ENCODE measurements at regions not wholly inside any gene's neighbourhood (a gene's known extent, or its start where the extent isn't known, plus 50 kb on each side); places are given as distances from the start of the nearest gene placed in this dataset.
"Not testable (repeated sequence)": the region's sequence is repeated elsewhere in the genome, so short reads cannot be mapped to it uniquely, and the experiment has no call there.

- no peaks in the 10 kb centered on the region for H3K4me1 Mint-ChIP-seq (ENCODE audit: low read depth)
- no peak overlapping the region for H3K27ac Mint-ChIP-seq
- ChIA-PET POLR2A (no interaction called here), CTCF (no interaction called here)
- H3K27me3 Mint-ChIP-seq = no peaks in the 10 kb centered on the region
- intact Hi-C loops (cut with micrococcal nuclease) = no loop called here
- no peak for DNase-seq
- peaks cover 2% of the 10 kb centered on the region for H3K9me3 Mint-ChIP-seq
- H3K4me3 Mint-ChIP-seq = no peak overlapping the region
- H3K36me3 Mint-ChIP-seq = no peaks in the 10 kb centered on the region
Observed at GRCh38 chr20:12723811-12724210, 285.0 kb upstream of the SPTLC3 start.

DNA sequence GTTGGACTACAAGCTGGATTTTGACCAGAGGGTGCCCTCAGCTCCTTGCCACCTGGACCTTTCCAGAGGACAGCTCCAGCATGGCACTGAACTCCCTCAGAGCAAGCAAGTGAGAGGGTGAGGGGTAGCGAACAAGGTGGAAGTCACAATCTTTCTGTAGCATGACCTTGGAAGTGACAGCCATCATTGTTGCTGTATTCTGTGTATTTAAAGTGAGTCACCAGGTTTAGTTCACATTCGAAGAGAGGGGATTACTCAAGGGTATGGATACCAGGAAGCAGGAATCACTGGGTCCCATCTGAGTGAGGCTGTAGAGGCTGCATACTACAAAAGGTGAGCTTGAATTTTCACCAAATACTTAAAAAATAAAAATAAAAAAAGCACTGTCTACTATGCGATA lies 280.0 kb upstream of the SPTLC3 start:
- H3K36me3 Mint-ChIP-seq = no peaks in the 10 kb centered on the region
- CTCF ChIA-PET = no interaction called here

DNA sequence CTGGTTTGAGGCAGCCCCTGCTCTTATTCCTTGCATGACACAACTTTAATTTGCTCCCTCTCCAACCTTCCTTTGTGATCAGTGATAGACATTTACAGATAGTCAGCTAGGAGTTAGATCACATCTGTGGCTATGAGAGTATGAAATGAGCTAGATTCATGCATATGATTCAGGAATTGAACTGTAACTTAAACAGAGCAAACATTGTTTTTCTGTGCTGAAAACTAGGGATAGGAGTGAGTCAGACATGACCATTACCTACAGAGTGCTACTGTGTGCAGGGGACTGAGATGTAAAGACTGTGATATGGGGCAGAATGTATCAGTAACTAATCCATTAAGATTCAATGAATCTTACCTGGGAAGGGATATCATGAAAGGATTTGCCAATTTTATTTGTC lies 279.4 kb upstream of the SPTLC3 start:
- no peak for DNase-seq
- ChIA-PET POLR2A (no interaction called here), CTCF (no interaction called here)
- Mint-ChIP-seq H3K4me3 (no peak overlapping the region), H3K36me3 (no peaks in the 10 kb centered on the region), H3K27ac (no peak overlapping the region), H3K9me3 (peaks cover 4% of the 10 kb centered on the region), H3K27me3 (no peaks in the 10 kb centered on the region), H3K4me1 (ENCODE audit: low read depth) (no peaks in the 10 kb centered on the region)
- intact Hi-C loops (cut with micrococcal nuclease) = no loop called here

More for the DNA sequence above, 280.0 kb upstream of the SPTLC3 start:
- Mint-ChIP-seq H3K9me3 (peaks cover 4% of the 10 kb centered on the region), H3K27me3 (no peaks in the 10 kb centered on the region), H3K27ac (no peak overlapping the region), H3K4me3 (no peak overlapping the region), H3K4me1 (ENCODE audit: low read depth) (no peaks in the 10 kb centered on the region)
- intact Hi-C loops (cut with micrococcal nuclease) = no loop called here
- POLR2A ChIA-PET = no interaction called here
- no peak for DNase-seq

DNA sequence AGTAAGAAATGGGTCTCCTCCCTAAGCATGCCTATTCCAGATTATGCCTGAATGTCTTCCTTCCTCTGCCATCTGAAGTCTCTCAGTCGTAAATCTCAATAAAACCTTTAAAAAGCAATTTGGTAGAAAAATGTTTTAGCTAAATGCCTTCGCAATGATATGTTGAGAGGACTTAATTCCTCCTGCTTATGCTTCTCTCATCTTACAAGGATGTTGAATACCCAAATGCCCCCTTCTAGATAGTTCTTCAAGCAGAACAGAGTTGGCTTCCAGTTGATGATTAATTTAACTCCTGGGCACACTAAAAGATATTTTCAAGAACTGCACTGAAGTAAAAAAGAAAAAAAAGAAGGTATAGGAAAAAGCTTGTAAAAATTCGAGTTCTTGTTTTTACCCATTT lies 275.0 kb upstream of the SPTLC3 start:
- Mint-ChIP-seq H3K9me3 (peaks cover 14% of the 10 kb centered on the region), H3K4me1 (ENCODE audit: low read depth) (no peaks in the 10 kb centered on the region), H3K36me3 (no peaks in the 10 kb centered on the region), H3K27ac (no peak overlapping the region), H3K4me3 (no peak overlapping the region), H3K27me3 (no peaks in the 10 kb centered on the region)
- ChIA-PET POLR2A (no interaction called here), CTCF (no interaction called here)
- intact Hi-C loops (cut with micrococcal nuclease) = no loop called here
- DNase-seq = no peak

DNA sequence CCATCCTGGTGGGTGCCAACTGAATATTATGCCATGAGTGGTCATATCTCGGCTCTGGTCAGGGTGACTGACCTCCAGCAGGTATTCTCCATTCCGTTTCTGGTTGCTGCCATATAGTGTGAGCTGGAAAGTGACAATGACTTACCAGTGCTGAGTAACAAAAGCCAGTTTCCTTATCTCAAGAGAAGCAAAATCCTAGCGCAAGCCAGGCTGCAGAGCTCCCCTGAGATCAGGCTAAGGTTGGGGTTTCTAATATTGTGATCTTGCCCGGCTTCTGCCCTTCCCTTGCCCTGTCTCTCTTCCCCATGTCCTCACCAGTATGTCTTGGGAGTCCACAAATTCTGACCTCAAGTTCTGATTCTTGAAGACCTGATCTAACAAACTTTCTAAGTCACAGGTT lies 271.3 kb upstream of the SPTLC3 start:
- CTCF ChIA-PET = no interaction called here
- Mint-ChIP-seq H3K4me3 (no peak overlapping the region), H3K27ac (no peak overlapping the region), H3K27me3 (no peaks in the 10 kb centered on the region), H3K4me1 (ENCODE audit: low read depth) (no peaks in the 10 kb centered on the region), H3K36me3 (no peaks in the 10 kb centered on the region), H3K9me3 (peaks cover 14% of the 10 kb centered on the region)
- no peak for DNase-seq
- POLR2A ChIA-PET = no interaction called here
- intact Hi-C loops (cut with micrococcal nuclease) = no loop called here

- ChIA-PET CTCF (no interaction called here), POLR2A (no interaction called here)
- Mint-ChIP-seq H3K4me3 (no peak overlapping the region), H3K36me3 (no peaks in the 10 kb centered on the region), H3K27ac (no peak overlapping the region), H3K27me3 (no peaks in the 10 kb centered on the region), H3K4me1 (ENCODE audit: low read depth) (no peaks in the 10 kb centered on the region), H3K9me3 (peaks cover 12% of the 10 kb centered on the region)
- DNase-seq = no peak
- intact Hi-C loops (cut with micrococcal nuclease) = no loop called here
Observed at GRCh38 chr20:12737900-12738299, 270.9 kb upstream of the SPTLC3 start.

- Mint-ChIP-seq H3K27me3 (no peaks in the 10 kb centered on the region), H3K4me1 (ENCODE audit: low read depth) (no peaks in the 10 kb centered on the region), H3K27ac (no peak overlapping the region), H3K4me3 (no peak overlapping the region), H3K9me3 (peaks cover 5% of the 10 kb centered on the region), H3K36me3 (no peaks in the 10 kb centered on the region)
- POLR2A ChIA-PET = no interaction called here
- intact Hi-C loops (cut with micrococcal nuclease) = no loop called here
- CTCF ChIA-PET = no interaction called here
- no peak for DNase-seq
Observed at GRCh38 chr20:12740647-12741046, 268.1 kb upstream of the SPTLC3 start.

DNA sequence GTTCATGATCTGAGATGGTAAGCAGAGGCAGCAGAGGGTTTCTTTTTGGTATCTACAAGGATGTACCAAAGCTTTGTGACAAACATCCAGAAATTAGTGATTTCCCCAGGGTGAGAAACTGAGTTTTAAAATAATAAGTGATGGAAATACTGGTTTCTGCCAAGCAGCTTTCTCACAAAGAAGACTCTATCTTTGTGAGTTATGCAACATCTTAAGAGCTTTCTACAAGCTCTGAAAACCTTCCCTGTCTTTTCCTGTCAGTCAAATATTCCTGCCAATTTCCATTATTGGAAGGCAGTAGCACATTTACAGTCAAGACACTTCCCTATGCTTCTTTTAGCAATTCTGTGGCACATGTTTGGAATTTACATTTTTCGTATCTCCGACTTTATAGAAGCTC lies 264.7 kb upstream of the SPTLC3 start:
- no peak for DNase-seq
- intact Hi-C loops (cut with micrococcal nuclease) = no loop called here
- CTCF ChIA-PET = no interaction called here
- H3K4me3 Mint-ChIP-seq = no peak overlapping the region
- no peaks in the 10 kb centered on the region for H3K4me1 Mint-ChIP-seq (ENCODE audit: low read depth)
- POLR2A ChIA-PET = interaction anchor here (0.6 kb wide), 1 partner anchor 532 kb away, joined by 4 read pairs; no protein-coding TSS in a partner anchor
- H3K27me3 Mint-ChIP-seq = no peaks in the 10 kb centered on the region
- peaks cover 6% of the 10 kb centered on the region for H3K9me3 Mint-ChIP-seq
- H3K27ac Mint-ChIP-seq = no peak overlapping the region
- H3K36me3 Mint-ChIP-seq = no peaks in the 10 kb centered on the region

DNA sequence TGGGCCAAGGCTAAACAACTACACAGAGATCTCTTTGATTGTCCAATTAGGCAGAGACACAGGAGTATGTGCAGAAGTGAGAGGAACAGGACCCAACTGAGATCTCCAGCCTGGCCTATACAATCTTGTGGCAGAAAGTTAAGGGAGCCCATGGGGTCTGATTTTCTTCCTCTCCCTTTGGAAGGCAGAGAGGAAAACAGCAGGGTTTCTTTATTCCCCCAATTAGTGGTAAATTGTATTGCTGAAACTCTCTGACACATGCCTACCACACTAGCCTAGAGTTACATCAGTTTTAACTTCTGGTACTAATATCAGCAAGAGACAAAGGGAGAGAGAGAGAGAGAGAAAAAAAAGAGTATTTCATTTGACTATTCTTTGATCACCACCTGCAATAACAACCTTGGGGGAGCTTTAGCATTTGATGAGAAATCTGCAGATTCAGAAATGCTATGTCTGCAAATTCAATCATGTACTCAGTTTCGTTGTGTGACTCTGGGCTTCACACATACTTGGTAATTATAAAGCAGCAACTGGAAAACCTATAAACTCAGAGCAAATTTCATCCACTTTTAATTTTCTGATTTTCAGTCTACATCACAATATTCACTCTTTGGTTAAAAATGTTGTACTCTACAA lies 260.3 kb upstream of the SPTLC3 start:
- Mint-ChIP-seq H3K27ac (no peak overlapping the region), H3K27me3 (no peaks in the 10 kb centered on the region), H3K4me1 (ENCODE audit: low read depth) (no peaks in the 10 kb centered on the region), H3K4me3 (no peak overlapping the region), H3K9me3 (peaks cover 9% of the 10 kb centered on the region), H3K36me3 (no peaks in the 10 kb centered on the region)
- no peak for DNase-seq
- CTCF ChIA-PET = no interaction called here
- POLR2A ChIA-PET = no interaction called here
- intact Hi-C loops (cut with micrococcal nuclease) = no loop called here

DNA sequence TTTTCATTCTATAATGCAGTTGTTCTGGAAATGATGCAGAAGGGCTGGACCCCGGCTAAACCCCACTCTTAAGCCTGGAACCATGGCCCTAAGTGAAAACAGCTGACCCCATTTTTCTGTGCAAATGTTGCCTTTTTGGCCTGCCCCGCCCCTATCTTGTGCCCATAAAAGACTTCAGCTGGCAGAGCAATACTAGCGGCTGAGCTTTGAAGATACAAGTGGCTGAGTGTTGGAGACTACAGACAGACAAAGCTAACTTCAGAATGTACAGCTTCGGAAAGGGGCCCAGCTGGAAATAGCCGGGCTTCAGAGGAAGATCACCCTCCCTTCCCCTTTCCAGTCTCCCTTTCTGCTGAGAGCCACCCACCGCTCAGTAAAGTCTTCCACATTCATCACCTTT lies 258.6 kb upstream of the SPTLC3 start:
- Mint-ChIP-seq H3K36me3 (no peaks in the 10 kb centered on the region), H3K4me1 (ENCODE audit: low read depth) (no peaks in the 10 kb centered on the region), H3K9me3 (peaks cover 13% of the 10 kb centered on the region), H3K4me3 (no peak overlapping the region), H3K27me3 (no peaks in the 10 kb centered on the region), H3K27ac (no peak overlapping the region)
- intact Hi-C loops (cut with micrococcal nuclease) = no loop called here
- no peak for DNase-seq
- ChIA-PET POLR2A (no interaction called here), CTCF (no interaction called here)

- POLR2A ChIA-PET; DNase-seq; CTCF ChIA-PET; H3K36me3 Mint-ChIP-seq; H3K4me1 Mint-ChIP-seq (ENCODE audit: low read depth); H3K27ac Mint-ChIP-seq; H3K27me3 Mint-ChIP-seq; intact Hi-C loops (cut with micrococcal nuclease); H3K4me3 Mint-ChIP-seq: not testable (repeated sequence)
- H3K9me3 Mint-ChIP-seq = peaks cover 17% of the 10 kb centered on the region
Observed at GRCh38 chr20:12752900-12753693, 255.7 kb upstream of the SPTLC3 start.

- H3K4me3 Mint-ChIP-seq = not testable (repeated sequence)
Observed at GRCh38 chr20:12753742-12754141, 255.0 kb upstream of the SPTLC3 start.

GRCh38 chr20:12759493-12759892 lies 249.3 kb upstream of the SPTLC3 start:
- H3K4me1 Mint-ChIP-seq (ENCODE audit: low read depth); H3K4me3 Mint-ChIP-seq; DNase-seq; H3K27ac Mint-ChIP-seq; CTCF ChIA-PET; POLR2A ChIA-PET; intact Hi-C loops (cut with micrococcal nuclease); H3K36me3 Mint-ChIP-seq; H3K27me3 Mint-ChIP-seq; H3K9me3 Mint-ChIP-seq: not testable (repeated sequence)

More at GRCh38 chr20:12753742-12754141, 255.0 kb upstream of the SPTLC3 start:
- POLR2A ChIA-PET; H3K27me3 Mint-ChIP-seq; H3K4me1 Mint-ChIP-seq (ENCODE audit: low read depth); H3K36me3 Mint-ChIP-seq; intact Hi-C loops (cut with micrococcal nuclease); DNase-seq; H3K27ac Mint-ChIP-seq; CTCF ChIA-PET: not testable (repeated sequence)
- H3K9me3 Mint-ChIP-seq = peaks cover 13% of the 10 kb centered on the region

All from activated CD4-positive, alpha-beta memory T cell treated with anti-CD3 and anti-CD28 coated beads for 36 hours (primary cell).